ENCODE measurements at regions not wholly inside any gene's neighbourhood (a gene's known extent, or its start where the extent isn't known, plus 50 kb on each side); places are given as distances from the start of the nearest gene placed in this dataset.

DNA sequence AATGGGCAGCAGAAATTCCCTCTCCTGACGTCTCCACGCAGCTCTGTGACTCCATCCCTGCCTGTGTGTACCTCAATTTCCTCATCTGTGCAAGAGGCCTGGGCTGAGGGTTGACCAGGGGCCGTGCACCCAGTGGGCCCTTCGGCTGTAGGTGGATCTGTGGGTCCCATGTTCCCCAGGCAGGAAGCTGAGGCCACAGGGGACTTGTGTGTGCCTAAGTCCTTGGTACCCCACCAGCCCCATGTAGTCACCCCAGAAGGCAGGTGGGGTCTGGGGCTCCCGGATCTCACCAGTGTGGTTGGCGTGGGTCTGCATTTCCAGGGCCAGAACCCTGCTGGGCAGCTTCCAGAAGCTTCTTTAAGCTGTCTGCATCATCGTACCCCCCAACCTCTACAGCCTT is 177.4 kb upstream of the GSE1 start:
- TF ChIP-seq CTCF (IDR thresholded peaks at IDR 0.05) (no peak), POLR2A (IDR thresholded peaks at IDR 0.05) (no peak)
- intact Hi-C loops (cut with DNase I; ENCODE audit: low total_unique reads): no loop called here
- no peak for DNase-seq (ENCODE audit: low spot score in 2 of 2)
- H3K4me3 ChIP-seq (ENCODE audit: low read depth, poor library complexity, severe bottlenecking): no peak overlapping the region
- WGBS, 2 donors: 79 to 86% methylated on average over 7 of the region's 7 CpGs

- TF ChIP-seq CTCF (IDR thresholded peaks at IDR 0.05) (no peak), POLR2A (IDR thresholded peaks at IDR 0.05) (no peak)
- no peak overlapping the region for H3K4me3 ChIP-seq (ENCODE audit: low read depth, poor library complexity, severe bottlenecking)
- 41 to 50% methylated on average over 9 of the region's 9 CpGs for WGBS, 2 donors
- intact Hi-C loops (cut with DNase I; ENCODE audit: low total_unique reads): no loop called here
- DNase-seq (ENCODE audit: low spot score in 2 of 2): no peak
These were observed 176.9 kb upstream of the GSE1 start for GRCh38 chr16:85436207-85436606.

- WGBS, 2 donors: 24 to 40% methylated on average over 16 to 20 of the region's 35 CpGs
- no peak for TF ChIP-seq POLR2A (IDR thresholded peaks at IDR 0.05)
- TF ChIP-seq CTCF (IDR thresholded peaks at IDR 0.05): no peak
- peak in 1 of 2 donors; percentile 92 for DNase-seq (ENCODE audit: low spot score in 2 of 2)
- intact Hi-C loops (cut with DNase I; ENCODE audit: low total_unique reads): no loop called here
- no peak overlapping the region for H3K4me3 ChIP-seq (ENCODE audit: low read depth, poor library complexity, severe bottlenecking)
These were observed 176.4 kb upstream of the GSE1 start for GRCh38 chr16:85436636-85437165.

DNA sequence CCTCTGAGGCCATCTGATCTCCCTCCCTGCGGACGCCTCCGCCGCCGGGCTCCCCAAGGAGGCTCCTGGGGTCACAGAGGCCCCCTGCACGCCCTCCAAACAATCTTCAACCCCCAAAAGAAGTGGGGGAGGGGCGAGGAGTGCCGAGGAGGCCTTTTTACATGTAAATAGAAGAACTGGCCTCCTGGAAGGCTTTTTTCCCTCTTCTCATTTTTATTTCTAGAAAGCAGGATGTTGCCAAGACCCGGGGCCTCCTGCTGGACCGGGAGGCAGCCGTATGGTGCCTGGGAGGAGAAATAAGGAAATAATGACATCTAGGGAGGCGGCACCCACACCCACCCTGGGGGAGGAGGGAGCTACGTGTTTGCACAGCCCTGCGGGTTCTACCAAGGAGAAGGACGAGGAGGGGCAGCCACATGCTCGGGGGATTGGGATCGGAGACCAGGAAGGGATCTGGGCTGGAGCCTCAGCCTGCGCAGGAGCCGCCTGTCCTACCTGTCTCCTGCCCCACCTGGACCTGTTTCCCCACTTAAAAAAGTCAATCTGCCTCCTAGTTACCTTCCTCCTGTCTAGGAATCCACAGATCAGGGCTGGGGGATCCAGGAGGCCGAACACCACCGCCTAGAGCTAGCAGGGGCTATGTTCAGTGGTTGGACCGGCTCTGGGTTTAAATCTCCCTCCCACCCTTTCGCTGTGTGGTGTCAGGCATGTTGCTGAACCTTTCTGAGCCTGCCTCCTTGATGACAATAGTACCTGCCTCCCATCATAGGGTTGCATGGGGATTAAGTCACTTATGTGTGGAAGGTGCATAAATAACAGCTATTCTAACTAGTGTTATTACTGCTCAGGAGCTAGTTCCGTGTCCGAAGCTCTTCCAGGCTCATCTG is 175.7 kb upstream of the GSE1 start:
- H3K4me3 ChIP-seq (ENCODE audit: low read depth, poor library complexity, severe bottlenecking): no peak overlapping the region
- TF ChIP-seq POLR2A (IDR thresholded peaks at IDR 0.05) (no peak), CTCF (IDR thresholded peaks at IDR 0.05) (no peak)
- no peak for DNase-seq (ENCODE audit: low spot score in 2 of 2)
- intact Hi-C loops (cut with DNase I; ENCODE audit: low total_unique reads): no loop called here
- 37 to 41% methylated on average over 25 of the region's 25 CpGs for WGBS, 2 donors

- WGBS, 2 donors: 77 to 83% methylated on average over 14 of the region's 14 CpGs
- intact Hi-C loops (cut with DNase I; ENCODE audit: low total_unique reads): no loop called here
- H3K4me3 ChIP-seq (ENCODE audit: low read depth, poor library complexity, severe bottlenecking): no peak overlapping the region
- DNase-seq (ENCODE audit: low spot score in 2 of 2): no peak
- TF ChIP-seq CTCF (IDR thresholded peaks at IDR 0.05) (no peak), POLR2A (IDR thresholded peaks at IDR 0.05) (no peak)
These were observed 174.0 kb upstream of the GSE1 start for GRCh38 chr16:85438981-85439685.

Measured in lower leg skin (tissue), 4 donors.